ENCODE measurements at regions not wholly inside any gene's neighbourhood (a gene's known extent, or its start where the extent isn't known, plus 50 kb on each side); places are given as distances from the start of the nearest gene placed in this dataset.

DNA sequence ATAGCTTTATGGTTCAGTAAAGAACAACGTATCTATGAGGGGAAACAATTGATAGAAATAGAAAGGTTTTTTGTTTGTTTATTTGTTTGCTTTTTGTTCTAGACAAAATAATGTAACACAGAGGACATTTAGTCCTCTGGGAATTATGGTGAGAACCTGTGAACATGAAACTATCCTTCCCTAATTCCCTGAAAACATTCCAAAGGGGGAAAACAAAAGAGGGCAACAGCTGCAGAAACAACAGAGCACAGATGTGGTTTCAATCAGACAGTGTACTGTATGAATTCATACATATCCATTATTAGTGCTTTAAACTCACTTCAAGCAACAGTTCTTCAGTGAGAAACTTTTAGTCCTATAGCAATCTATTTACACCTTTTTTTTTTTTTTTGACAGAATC, 1489.8 kb upstream of the C9orf72 start:
- TF ChIP-seq, protein P1, sequence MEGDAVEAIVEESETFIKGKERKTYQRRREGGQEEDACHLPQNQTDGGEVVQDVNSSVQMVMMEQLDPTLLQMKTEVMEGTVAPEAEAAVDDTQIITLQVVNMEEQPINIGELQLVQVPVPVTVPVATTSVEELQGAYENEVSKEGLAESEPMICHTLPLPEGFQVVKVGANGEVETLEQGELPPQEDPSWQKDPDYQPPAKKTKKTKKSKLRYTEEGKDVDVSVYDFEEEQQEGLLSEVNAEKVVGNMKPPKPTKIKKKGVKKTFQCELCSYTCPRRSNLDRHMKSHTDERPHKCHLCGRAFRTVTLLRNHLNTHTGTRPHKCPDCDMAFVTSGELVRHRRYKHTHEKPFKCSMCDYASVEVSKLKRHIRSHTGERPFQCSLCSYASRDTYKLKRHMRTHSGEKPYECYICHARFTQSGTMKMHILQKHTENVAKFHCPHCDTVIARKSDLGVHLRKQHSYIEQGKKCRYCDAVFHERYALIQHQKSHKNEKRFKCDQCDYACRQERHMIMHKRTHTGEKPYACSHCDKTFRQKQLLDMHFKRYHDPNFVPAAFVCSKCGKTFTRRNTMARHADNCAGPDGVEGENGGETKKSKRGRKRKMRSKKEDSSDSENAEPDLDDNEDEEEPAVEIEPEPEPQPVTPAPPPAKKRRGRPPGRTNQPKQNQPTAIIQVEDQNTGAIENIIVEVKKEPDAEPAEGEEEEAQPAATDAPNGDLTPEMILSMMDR (conservative IDR thresholded peaks at IDR 0.05 in 1 of 2, IDR thresholded peaks at IDR 0.05 in 1 of 2; ENCODE audit: extremely low read depth in 1 of 2, insufficient read depth in 1 of 2, low read depth in 1 of 2, low read length in 2 of 2) = no peak
- no peak for TF ChIP-seq EZH2 (IDR thresholded peaks at IDR 0.05; ENCODE audit: borderline replicate concordance, low read length)

Data from mammary epithelial cell (primary cell).